ENCODE measurements at regions not wholly inside any gene's neighbourhood (a gene's known extent, or its start where the extent isn't known, plus 50 kb on each side); places are given as distances from the start of the nearest gene placed in this dataset.

GRCh38 chr3:144197582-144197981 is 226.0 kb downstream of the DIPK2A start:
- TF ChIP-seq CTCF (IDR thresholded peaks at IDR 0.05; ENCODE audit: poor library complexity, severe bottlenecking) (no peak), RAD21 (conservative IDR thresholded peaks at IDR 0.05) (no peak), EP300 (conservative IDR thresholded peaks at IDR 0.05; ENCODE audit: poor library complexity, severe bottlenecking) (no peak), TAF1 (IDR thresholded peaks at IDR 0.05; ENCODE audit: low read depth) (no peak), EZH2 (IDR thresholded peaks at IDR 0.05; ENCODE audit: borderline replicate concordance, insufficient read depth, low read length, poor library complexity, severe bottlenecking) (no peak), POLR2AphosphoS5 (IDR thresholded peaks at IDR 0.05) (no peak), REST (IDR thresholded peaks at IDR 0.05; ENCODE audit: borderline replicate concordance) (no peak)
